Testis (tissue), 2 donors: ENCODE measurements at regions not wholly inside any gene's neighbourhood (a gene's known extent, or its start where the extent isn't known, plus 50 kb on each side); places are given as distances from the start of the nearest gene placed in this dataset.

ENCODE experiments used
- DNase-seq: peaks from one replicate; pipeline ENCODE4 v3.0.0-alpha.2; 2019
- H3K27ac ChIP-seq, 2 donors: fragments of 200-600 bp; sonication (generic); one replicate each; pipeline ENCODE4 v1.5.1; 2019
- H3K27me3 ChIP-seq: fragments of 200-600 bp; sonication (generic); one replicate; pipeline ENCODE4 v1.5.1; 2019
- H3K36me3 ChIP-seq: fragments of 200-600 bp; sonication (generic); one replicate; pipeline ENCODE4 v1.5.1; 2017; ENCODE audit warnings: low read depth; ENCODE audit errors: missing control alignments
- H3K4me1 ChIP-seq: fragments of 200-600 bp; sonication (generic); one replicate; pipeline ENCODE4 v1.5.1; 2019
- H3K4me3 ChIP-seq, 2 donors: fragments of 200-600 bp; sonication (generic); one replicate each; pipeline ENCODE4 v1.5.1; 2017 to 2019
- H3K9me3 ChIP-seq: fragments of 200-600 bp; sonication (generic); one replicate; pipeline ENCODE4 v1.5.1; 2017
- CTCF ChIP-seq, 3 experiments: fragments of 450-650 bp in 2 of 3; fragments of 200-600 bp in 1 of 3; sonication (generic) in 1 of 3; IDR thresholded peaks; one replicate each; pipeline ENCODE4 v1.5.1; 2016 to 2019; ENCODE audit warnings: antibody characterized with exemption in 3 of 3, mild to moderate bottlenecking in 2 of 3, moderate library complexity in 1 of 3
- POLR2A ChIP-seq: fragments of 450-650 bp; IDR thresholded peaks from one replicate; pipeline ENCODE4 v1.6.1; 2017; ENCODE audit warnings: antibody characterized with exemption, mild to moderate bottlenecking, moderate library complexity
- WGBS, 2 donors: methylation state at CpG; one replicate each; pipeline ENCODE4 v1.1.5; 2018; 5-methylcytosine and 5-hydroxymethylcytosine counted together
- intact Hi-C: fragments of 100-400 bp; cut with DNase I; formaldehyde crosslinking; loops from one replicate; pipeline ENCODE4 v1.15.1; 2023; ENCODE audit warnings: low total_unique reads

GRCh38 chr1:14442669-14443068 is 155.8 kb upstream of the KAZN start:
- H3K9me3 ChIP-seq, result no peaks in the 10 kb centered on the region
- intact Hi-C loops, result no loop called here
- H3K27ac ChIP-seq, result no peak overlapping the region
- no peaks in the 10 kb centered on the region for H3K4me1 ChIP-seq
- 84 to 90% methylated on average over 4 of the region's 4 CpGs for WGBS, 2 donors
- H3K36me3 ChIP-seq, result no peaks in the 10 kb centered on the region
- no peaks in the 10 kb centered on the region for H3K27me3 ChIP-seq
- no peak for DNase-seq
- no peak for TF ChIP-seq POLR2A
- TF ChIP-seq CTCF (IDR thresholded peaks at IDR 0.05), result no peak
- no peak overlapping the region for H3K4me3 ChIP-seq

GRCh38 chr1:14443164-14443787 is 155.2 kb upstream of the KAZN start:
- intact Hi-C loops, result no loop called here
- H3K4me3 ChIP-seq, result no peak overlapping the region
- H3K4me1 ChIP-seq, result no peaks in the 10 kb centered on the region
- no peak overlapping the region for H3K27ac ChIP-seq
- 65 to 80% methylated on average over 4 of the region's 4 CpGs for WGBS, 2 donors
- no peak for DNase-seq
- H3K9me3 ChIP-seq, result no peaks in the 10 kb centered on the region
- TF ChIP-seq CTCF (IDR thresholded peaks at IDR 0.05) (no peak), POLR2A (no peak)
- H3K27me3 ChIP-seq, result no peaks in the 10 kb centered on the region
- no peaks in the 10 kb centered on the region for H3K36me3 ChIP-seq

GRCh38 chr1:14451217-14451616 is 147.3 kb upstream of the KAZN start:
- Histone ChIP-seq H3K27me3 (no peaks in the 10 kb centered on the region), H3K36me3 (no peaks in the 10 kb centered on the region), H3K9me3 (no peaks in the 10 kb centered on the region), H3K4me1 (no peaks in the 10 kb centered on the region), H3K4me3 (no peak overlapping the region), H3K27ac (no peak overlapping the region)
- WGBS, 2 donors, result 57 to 100% methylated on average over 1 to 2 of the region's 2 CpGs
- DNase-seq, result no peak
- TF ChIP-seq CTCF (IDR thresholded peaks at IDR 0.05) (no peak), POLR2A (no peak)
- intact Hi-C loops, result no loop called here

- no peak for DNase-seq
- intact Hi-C loops, result no loop called here
- no peaks in the 10 kb centered on the region for H3K36me3 ChIP-seq
Observed at GRCh38 chr1:14452551-14452950, 145.9 kb upstream of the KAZN start.

More at GRCh38 chr1:14452551-14452950, 145.9 kb upstream of the KAZN start:
- H3K27ac ChIP-seq, result no peak overlapping the region
- WGBS, 2 donors, result 88 to 89% methylated on average over 4 of the region's 4 CpGs
- no peaks in the 10 kb centered on the region for H3K4me1 ChIP-seq
- no peaks in the 10 kb centered on the region for H3K9me3 ChIP-seq
- H3K27me3 ChIP-seq, result no peaks in the 10 kb centered on the region
- no peak overlapping the region for H3K4me3 ChIP-seq
- no peak for TF ChIP-seq CTCF (IDR thresholded peaks at IDR 0.05)
- no peak for TF ChIP-seq POLR2A
